ENCODE measurements at regions not wholly inside any gene's neighbourhood (a gene's known extent, or its start where the extent isn't known, plus 50 kb on each side); places are given as distances from the start of the nearest gene placed in this dataset.
"Not testable (repeated sequence)": the region's sequence is repeated elsewhere in the genome, so short reads cannot be mapped to it uniquely, and the experiment has no call there.

DNA sequence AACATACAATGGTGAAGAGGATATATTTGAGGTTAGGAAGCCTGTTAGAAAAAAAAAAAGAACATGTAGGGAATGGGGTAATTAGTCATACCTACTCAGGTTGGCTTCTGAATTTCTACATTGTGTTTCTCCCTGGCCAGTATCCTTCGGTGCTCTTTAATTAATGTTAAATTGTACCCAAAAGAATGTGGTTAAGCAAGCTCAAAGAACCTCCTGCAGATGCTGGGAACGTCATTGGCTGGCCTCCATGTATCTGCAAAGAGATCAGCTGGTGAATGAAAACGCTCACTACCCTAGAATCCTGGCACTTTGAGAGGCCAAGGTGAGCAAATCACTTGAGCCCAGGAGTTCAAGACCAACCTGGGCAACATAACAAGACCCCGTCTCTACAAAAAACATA lies 942.3 kb upstream of the PRKX start:
- DNase-seq (ENCODE audit: low read depth), result no peak
- no peak overlapping the region for H3K4me3 ChIP-seq (ENCODE audit: control insufficient read depth, low read depth, low read length)
- TF ChIP-seq, protein P1, sequence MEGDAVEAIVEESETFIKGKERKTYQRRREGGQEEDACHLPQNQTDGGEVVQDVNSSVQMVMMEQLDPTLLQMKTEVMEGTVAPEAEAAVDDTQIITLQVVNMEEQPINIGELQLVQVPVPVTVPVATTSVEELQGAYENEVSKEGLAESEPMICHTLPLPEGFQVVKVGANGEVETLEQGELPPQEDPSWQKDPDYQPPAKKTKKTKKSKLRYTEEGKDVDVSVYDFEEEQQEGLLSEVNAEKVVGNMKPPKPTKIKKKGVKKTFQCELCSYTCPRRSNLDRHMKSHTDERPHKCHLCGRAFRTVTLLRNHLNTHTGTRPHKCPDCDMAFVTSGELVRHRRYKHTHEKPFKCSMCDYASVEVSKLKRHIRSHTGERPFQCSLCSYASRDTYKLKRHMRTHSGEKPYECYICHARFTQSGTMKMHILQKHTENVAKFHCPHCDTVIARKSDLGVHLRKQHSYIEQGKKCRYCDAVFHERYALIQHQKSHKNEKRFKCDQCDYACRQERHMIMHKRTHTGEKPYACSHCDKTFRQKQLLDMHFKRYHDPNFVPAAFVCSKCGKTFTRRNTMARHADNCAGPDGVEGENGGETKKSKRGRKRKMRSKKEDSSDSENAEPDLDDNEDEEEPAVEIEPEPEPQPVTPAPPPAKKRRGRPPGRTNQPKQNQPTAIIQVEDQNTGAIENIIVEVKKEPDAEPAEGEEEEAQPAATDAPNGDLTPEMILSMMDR (IDR thresholded peaks at IDR 0.05; ENCODE audit: control insufficient read depth, insufficient read depth, low read depth, low read length, missing control alignments), result no peak

GRCh38 chrX:4642114-4642513 lies 928.7 kb upstream of the PRKX start:
- H3K4me3 ChIP-seq (ENCODE audit: control insufficient read depth, low read depth, low read length), result no peak overlapping the region
- no peak for DNase-seq (ENCODE audit: low read depth)
- TF ChIP-seq, protein P1 (IDR thresholded peaks at IDR 0.05; ENCODE audit: control insufficient read depth, insufficient read depth, low read depth, low read length, missing control alignments), result no peak

DNA sequence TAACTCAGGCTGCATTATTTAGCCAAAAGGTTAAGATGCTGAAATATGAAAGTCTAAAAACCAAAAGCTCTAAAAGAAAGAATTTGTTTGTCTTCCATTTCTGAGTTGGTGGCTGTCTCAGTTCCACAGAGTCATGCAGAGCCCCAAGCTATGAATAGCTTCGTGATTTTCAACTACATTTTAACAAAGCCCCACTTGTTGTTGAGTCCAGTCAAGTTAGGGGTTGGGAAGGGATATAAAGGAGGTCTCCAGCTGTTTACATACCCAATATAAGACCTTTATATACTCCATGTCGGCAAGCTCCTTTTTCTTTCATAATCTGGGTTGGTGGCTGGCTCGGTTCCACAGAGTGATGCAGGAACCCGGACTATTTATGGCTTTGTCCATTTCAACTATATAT lies 924.6 kb upstream of the PRKX start:
- DNase-seq (ENCODE audit: low read depth), result no peak
- TF ChIP-seq, protein P1 (IDR thresholded peaks at IDR 0.05; ENCODE audit: control insufficient read depth, insufficient read depth, low read depth, low read length, missing control alignments), result no peak
- H3K4me3 ChIP-seq (ENCODE audit: control insufficient read depth, low read depth, low read length), result no peak overlapping the region

DNA sequence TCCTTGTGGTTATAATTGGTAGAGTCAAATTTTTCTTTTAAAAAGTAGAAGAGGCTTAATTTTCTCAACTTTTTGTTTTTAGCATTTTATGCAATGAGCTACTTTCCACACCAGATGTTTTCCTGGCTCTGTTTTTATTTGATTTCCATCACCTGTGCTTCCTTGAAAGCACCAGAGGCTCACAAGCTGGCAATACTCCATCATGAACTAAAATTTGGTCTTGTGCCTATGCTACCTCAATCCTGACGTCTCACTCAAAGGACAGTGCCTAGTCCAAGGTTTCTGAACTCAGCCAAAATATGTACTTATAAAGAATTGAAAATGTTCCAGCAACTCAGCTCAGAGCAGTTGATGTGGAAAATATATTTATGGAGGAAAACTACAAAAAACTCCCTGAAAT lies 914.0 kb upstream of the PRKX start:
- TF ChIP-seq, protein P1 (IDR thresholded peaks at IDR 0.05; ENCODE audit: control insufficient read depth, insufficient read depth, low read depth, low read length, missing control alignments), result no peak
- no peak for DNase-seq (ENCODE audit: low read depth)
- no peak overlapping the region for H3K4me3 ChIP-seq (ENCODE audit: control insufficient read depth, low read depth, low read length)

DNA sequence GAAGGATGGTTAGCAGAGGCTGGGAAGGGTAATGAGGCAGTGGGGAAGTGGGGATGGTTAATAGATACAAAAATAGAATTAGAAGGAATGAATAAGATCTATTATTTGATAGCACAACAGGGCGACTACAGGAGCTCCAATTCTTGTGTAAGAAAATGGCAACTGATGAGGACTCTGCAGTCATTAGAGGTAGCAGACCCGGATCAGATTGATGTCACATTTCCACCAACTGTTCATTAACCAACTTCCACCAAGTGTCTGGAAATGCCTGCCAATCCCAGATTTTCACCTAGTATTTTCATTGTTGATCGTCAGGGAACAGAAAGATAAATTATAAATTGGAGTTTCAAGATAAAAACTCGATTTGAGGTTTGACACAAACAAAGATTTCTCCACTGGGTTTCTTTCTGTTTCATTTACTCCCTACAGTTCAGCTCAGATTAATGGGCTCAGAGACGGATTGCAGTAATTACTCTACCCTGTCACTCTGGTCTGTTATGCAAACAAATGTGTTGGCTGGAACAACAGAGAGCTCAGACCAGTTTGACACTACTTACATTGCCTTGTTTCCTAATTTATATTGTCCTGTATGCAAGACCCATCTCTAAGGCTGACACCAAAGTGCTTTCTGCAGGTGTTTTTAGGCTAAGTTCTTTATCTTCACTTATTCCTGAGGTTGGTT lies 909.2 kb upstream of the PRKX start:
- no peak overlapping the region for H3K4me3 ChIP-seq (ENCODE audit: control insufficient read depth, low read depth, low read length)
- no peak for DNase-seq (ENCODE audit: low read depth)
- TF ChIP-seq, protein P1 (IDR thresholded peaks at IDR 0.05; ENCODE audit: control insufficient read depth, insufficient read depth, low read depth, low read length, missing control alignments), result no peak

- DNase-seq (ENCODE audit: low read depth); H3K4me3 ChIP-seq (ENCODE audit: control insufficient read depth, low read depth, low read length): not testable (repeated sequence)
These were observed 900.2 kb upstream of the PRKX start for GRCh38 chrX:4613651-4614050.

GRCh38 chrX:4588893-4589292 lies 875.4 kb upstream of the PRKX start:
- H3K4me3 ChIP-seq (ENCODE audit: control insufficient read depth, low read depth, low read length), result no peak overlapping the region
- no peak for DNase-seq (ENCODE audit: low read depth)
- TF ChIP-seq, protein P1 (IDR thresholded peaks at IDR 0.05; ENCODE audit: control insufficient read depth, insufficient read depth, low read depth, low read length, missing control alignments), result no peak
